HG03025 (cell line): ENCODE measurements at regions not wholly inside any gene's neighbourhood (a gene's known extent, or its start where the extent isn't known, plus 50 kb on each side); places are given as distances from the start of the nearest gene placed in this dataset.
"Not testable (repeated sequence)": the region's sequence is repeated elsewhere in the genome, so short reads cannot be mapped to it uniquely, and the experiment has no call there.

Experiments
- ATAC-seq: cut with Tn5 transposase; IDR thresholded peaks from one replicate; pipeline ENCODE4 v1.9.1; 2021; ENCODE audit warnings: mild to moderate bottlenecking, moderate library complexity; ENCODE audit not compliant: unreplicated experiment, low FRiP score

- ATAC-seq, result no peak
Measured at GRCh38 chr2:53498210-53498609, 269.4 kb upstream of the CHAC2 start.

- ATAC-seq, result no peak
Measured at GRCh38 chr2:53497020-53497419, 270.6 kb upstream of the CHAC2 start.

GRCh38 chr2:53493210-53493609 is 274.4 kb upstream of the CHAC2 start:
- ATAC-seq, result no peak

GRCh38 chr2:53490659-53491058 is 276.9 kb upstream of the CHAC2 start:
- no peak for ATAC-seq

- not testable (repeated sequence) for ATAC-seq
Measured at GRCh38 chr2:53486185-53486899, 281.3 kb upstream of the CHAC2 start.

- no peak for ATAC-seq
Measured at GRCh38 chr2:53485021-53485728, 282.4 kb upstream of the CHAC2 start.

- no peak for ATAC-seq
Measured at GRCh38 chr2:53484531-53484930, 283.1 kb upstream of the CHAC2 start.

GRCh38 chr2:53477517-53477916 is 290.1 kb upstream of the CHAC2 start:
- no peak for ATAC-seq

GRCh38 chr2:53476834-53477233 is 290.8 kb upstream of the CHAC2 start:
- ATAC-seq, result no peak

GRCh38 chr2:53475766-53476165 is 291.8 kb upstream of the CHAC2 start:
- ATAC-seq, result no peak

- no peak for ATAC-seq
Measured at GRCh38 chr2:53475321-53475720, 292.3 kb upstream of the CHAC2 start.

- ATAC-seq, result no peak
Measured at GRCh38 chr2:53474914-53475313, 292.7 kb upstream of the CHAC2 start.

- ATAC-seq, result no peak
Measured at GRCh38 chr2:53473775-53474311, 293.8 kb upstream of the CHAC2 start.

- ATAC-seq, result no peak
Measured at GRCh38 chr2:53473236-53473635, 294.4 kb upstream of the CHAC2 start.

GRCh38 chr2:53467467-53468180 is 300.0 kb upstream of the CHAC2 start:
- ATAC-seq, result no peak

GRCh38 chr2:53463806-53464726 is 303.5 kb upstream of the CHAC2 start:
- no peak for ATAC-seq

GRCh38 chr2:53460937-53461336 is 306.7 kb upstream of the CHAC2 start:
- no peak for ATAC-seq

- no peak for ATAC-seq
Measured at GRCh38 chr2:53460347-53460746, 307.3 kb upstream of the CHAC2 start.

- no peak for ATAC-seq
Measured at GRCh38 chr2:53455094-53455493, 312.5 kb upstream of the CHAC2 start.
